ENCODE measurements at regions not wholly inside any gene's neighbourhood (a gene's known extent, or its start where the extent isn't known, plus 50 kb on each side); places are given as distances from the start of the nearest gene placed in this dataset.

- no peak overlapping the region for H3K27ac ChIP-seq (ENCODE audit: low read depth in 1 of 2, low read length in 1 of 2)
- H3K4me3 ChIP-seq (ENCODE audit: low read length in 2 of 2): no peak overlapping the region
- no peaks in the 10 kb centered on the region for H3K4me1 ChIP-seq (ENCODE audit: control insufficient read depth in 2 of 2, insufficient read depth in 2 of 2, low read length in 2 of 2)
- H3K9me3 ChIP-seq (ENCODE audit: control insufficient read depth in 2 of 2, insufficient read depth in 1 of 2, low read length in 1 of 2): no peaks in the 10 kb centered on the region
- no peaks in the 10 kb centered on the region for H3K27me3 ChIP-seq (ENCODE audit: control insufficient read depth in 2 of 2, insufficient read depth in 1 of 2, low read length in 1 of 2)
- H3K36me3 ChIP-seq (ENCODE audit: control insufficient read depth in 2 of 2, insufficient read depth in 2 of 2, low read length in 1 of 2): no peaks in the 10 kb centered on the region
- WGBS: 42% methylated on average over 2 of the region's 2 CpGs
- DNase-seq (ENCODE audit: low read depth in 6 of 9, low spot score in 9 of 9): no peak
These were observed 517.1 kb upstream of the SYT4 start for GRCh38 chr18:43794363-43794762.

- Histone ChIP-seq H3K4me1 (ENCODE audit: control insufficient read depth in 2 of 2, insufficient read depth in 2 of 2, low read length in 2 of 2) (peaks cover 0 to 3% of the 10 kb centered on the region in 2 donors), H3K27me3 (ENCODE audit: control insufficient read depth in 2 of 2, insufficient read depth in 1 of 2, low read length in 1 of 2) (no peaks in the 10 kb centered on the region), H3K9me3 (ENCODE audit: control insufficient read depth in 2 of 2, insufficient read depth in 1 of 2, low read length in 1 of 2) (no peaks in the 10 kb centered on the region), H3K27ac (ENCODE audit: low read depth in 1 of 2, low read length in 1 of 2) (no peak overlapping the region), H3K36me3 (ENCODE audit: control insufficient read depth in 2 of 2, insufficient read depth in 2 of 2, low read length in 1 of 2) (no peaks in the 10 kb centered on the region), H3K4me3 (ENCODE audit: low read length in 2 of 2) (no peak overlapping the region)
- WGBS: 96% methylated on average over 1 of the region's 1 CpG
- DNase-seq (ENCODE audit: low read depth in 6 of 9, low spot score in 9 of 9): no peak
These were observed 520.1 kb upstream of the SYT4 start for GRCh38 chr18:43797347-43797746.

- peak overlapping the region in 1 of 2 donors; percentile 52 for H3K27ac ChIP-seq (ENCODE audit: low read depth in 1 of 2, low read length in 1 of 2)
- no peaks in the 10 kb centered on the region for H3K27me3 ChIP-seq (ENCODE audit: control insufficient read depth in 2 of 2, insufficient read depth in 1 of 2, low read length in 1 of 2)
- DNase-seq (ENCODE audit: low read depth in 6 of 9, low spot score in 9 of 9): peak in 4 of 9 donors; percentile 27 to 53 (median 40)
- H3K36me3 ChIP-seq (ENCODE audit: control insufficient read depth in 2 of 2, insufficient read depth in 2 of 2, low read length in 1 of 2): no peaks in the 10 kb centered on the region
- H3K4me1 ChIP-seq (ENCODE audit: control insufficient read depth in 2 of 2, insufficient read depth in 2 of 2, low read length in 2 of 2): peaks cover 0 to 3% of the 10 kb centered on the region in 2 donors
- no peak overlapping the region for H3K4me3 ChIP-seq (ENCODE audit: low read length in 2 of 2)
- no peaks in the 10 kb centered on the region for H3K9me3 ChIP-seq (ENCODE audit: control insufficient read depth in 2 of 2, insufficient read depth in 1 of 2, low read length in 1 of 2)
- 91% methylated on average over 4 of the region's 4 CpGs for WGBS
These were observed 523.3 kb upstream of the SYT4 start for GRCh38 chr18:43800584-43800983.

GRCh38 chr18:43805646-43806194 is 528.4 kb upstream of the SYT4 start:
- no peaks in the 10 kb centered on the region for H3K36me3 ChIP-seq (ENCODE audit: control insufficient read depth in 2 of 2, insufficient read depth in 2 of 2, low read length in 1 of 2)
- DNase-seq (ENCODE audit: low read depth in 6 of 9, low spot score in 9 of 9): no peak
- H3K9me3 ChIP-seq (ENCODE audit: control insufficient read depth in 2 of 2, insufficient read depth in 1 of 2, low read length in 1 of 2): no peaks in the 10 kb centered on the region
- WGBS: 88% methylated on average over 5 of the region's 5 CpGs
- H3K4me1 ChIP-seq (ENCODE audit: control insufficient read depth in 2 of 2, insufficient read depth in 2 of 2, low read length in 2 of 2): peaks cover 0 to 3% of the 10 kb centered on the region in 2 donors
- H3K27me3 ChIP-seq (ENCODE audit: control insufficient read depth in 2 of 2, insufficient read depth in 1 of 2, low read length in 1 of 2): no peaks in the 10 kb centered on the region
- no peak overlapping the region for H3K27ac ChIP-seq (ENCODE audit: low read depth in 1 of 2, low read length in 1 of 2)
- H3K4me3 ChIP-seq (ENCODE audit: low read length in 2 of 2): no peak overlapping the region

- H3K27ac ChIP-seq (ENCODE audit: low read depth in 1 of 2, low read length in 1 of 2): no peak overlapping the region
- no peaks in the 10 kb centered on the region for H3K36me3 ChIP-seq (ENCODE audit: control insufficient read depth in 2 of 2, insufficient read depth in 2 of 2, low read length in 1 of 2)
- H3K27me3 ChIP-seq (ENCODE audit: control insufficient read depth in 2 of 2, insufficient read depth in 1 of 2, low read length in 1 of 2): no peaks in the 10 kb centered on the region
- no peaks in the 10 kb centered on the region for H3K9me3 ChIP-seq (ENCODE audit: control insufficient read depth in 2 of 2, insufficient read depth in 1 of 2, low read length in 1 of 2)
- whole genome bisulfite sequencing: 94% methylated on average over 1 of the region's 1 CpG
- no peaks in the 10 kb centered on the region for H3K4me1 ChIP-seq (ENCODE audit: control insufficient read depth in 2 of 2, insufficient read depth in 2 of 2, low read length in 2 of 2)
- no peak overlapping the region for H3K4me3 ChIP-seq (ENCODE audit: low read length in 2 of 2)
- no peak for DNase-seq (ENCODE audit: low read depth in 6 of 9, low spot score in 9 of 9)
These were observed 535.3 kb upstream of the SYT4 start for GRCh38 chr18:43812627-43813026.

GRCh38 chr18:43819397-43819796 is 542.1 kb upstream of the SYT4 start:
- Histone ChIP-seq H3K27ac (ENCODE audit: low read depth in 1 of 2, low read length in 1 of 2) (no peak overlapping the region), H3K36me3 (ENCODE audit: control insufficient read depth in 2 of 2, insufficient read depth in 2 of 2, low read length in 1 of 2) (no peaks in the 10 kb centered on the region)
- 93% methylated on average over 1 of the region's 1 CpG for WGBS

GRCh38 chr18:43819873-43820272 is 542.6 kb upstream of the SYT4 start:
- no peaks in the 10 kb centered on the region for H3K9me3 ChIP-seq (ENCODE audit: control insufficient read depth in 2 of 2, insufficient read depth in 1 of 2, low read length in 1 of 2)
- no peak overlapping the region for H3K27ac ChIP-seq (ENCODE audit: low read depth in 1 of 2, low read length in 1 of 2)
- WGBS: 77% methylated on average over 1 of the region's 1 CpG
- peak in 3 of 9 donors; percentile 25 to 54 (median 31) for DNase-seq (ENCODE audit: low read depth in 6 of 9, low spot score in 9 of 9)
- H3K36me3 ChIP-seq (ENCODE audit: control insufficient read depth in 2 of 2, insufficient read depth in 2 of 2, low read length in 1 of 2): no peaks in the 10 kb centered on the region
- no peaks in the 10 kb centered on the region for H3K27me3 ChIP-seq (ENCODE audit: control insufficient read depth in 2 of 2, insufficient read depth in 1 of 2, low read length in 1 of 2)
- H3K4me3 ChIP-seq (ENCODE audit: low read length in 2 of 2): no peak overlapping the region
- peaks cover 0 to 19% of the 10 kb centered on the region in 2 donors for H3K4me1 ChIP-seq (ENCODE audit: control insufficient read depth in 2 of 2, insufficient read depth in 2 of 2, low read length in 2 of 2)

More at GRCh38 chr18:43819397-43819796, 542.1 kb upstream of the SYT4 start:
- Histone ChIP-seq H3K9me3 (ENCODE audit: control insufficient read depth in 2 of 2, insufficient read depth in 1 of 2, low read length in 1 of 2) (no peaks in the 10 kb centered on the region), H3K4me1 (ENCODE audit: control insufficient read depth in 2 of 2, insufficient read depth in 2 of 2, low read length in 2 of 2) (peaks cover 0 to 15% of the 10 kb centered on the region in 2 donors), H3K4me3 (ENCODE audit: low read length in 2 of 2) (no peak overlapping the region), H3K27me3 (ENCODE audit: control insufficient read depth in 2 of 2, insufficient read depth in 1 of 2, low read length in 1 of 2) (no peaks in the 10 kb centered on the region)
- no peak for DNase-seq (ENCODE audit: low read depth in 6 of 9, low spot score in 9 of 9)

GRCh38 chr18:43825768-43826167 is 548.5 kb upstream of the SYT4 start:
- Histone ChIP-seq H3K4me1 (ENCODE audit: control insufficient read depth in 2 of 2, insufficient read depth in 2 of 2, low read length in 2 of 2) (peaks cover 0 to 32% of the 10 kb centered on the region in 2 donors), H3K27me3 (ENCODE audit: control insufficient read depth in 2 of 2, insufficient read depth in 1 of 2, low read length in 1 of 2) (no peaks in the 10 kb centered on the region), H3K9me3 (ENCODE audit: control insufficient read depth in 2 of 2, insufficient read depth in 1 of 2, low read length in 1 of 2) (no peaks in the 10 kb centered on the region), H3K4me3 (ENCODE audit: low read length in 2 of 2) (no peak overlapping the region), H3K36me3 (ENCODE audit: control insufficient read depth in 2 of 2, insufficient read depth in 2 of 2, low read length in 1 of 2) (no peaks in the 10 kb centered on the region), H3K27ac (ENCODE audit: low read depth in 1 of 2, low read length in 1 of 2) (peak overlapping the region in 1 of 2 donors; percentile 76)
- 95% methylated on average over 2 of the region's 2 CpGs for WGBS
- peak in 3 of 9 donors; percentile 31 to 50 (median 34) for DNase-seq (ENCODE audit: low read depth in 6 of 9, low spot score in 9 of 9)

- Histone ChIP-seq H3K4me1 (ENCODE audit: control insufficient read depth in 2 of 2, insufficient read depth in 2 of 2, low read length in 2 of 2) (peaks cover 0 to 32% of the 10 kb centered on the region in 2 donors), H3K9me3 (ENCODE audit: control insufficient read depth in 2 of 2, insufficient read depth in 1 of 2, low read length in 1 of 2) (no peaks in the 10 kb centered on the region), H3K27ac (ENCODE audit: low read depth in 1 of 2, low read length in 1 of 2) (peak overlapping the region in 1 of 2 donors; percentile 76), H3K36me3 (ENCODE audit: control insufficient read depth in 2 of 2, insufficient read depth in 2 of 2, low read length in 1 of 2) (no peaks in the 10 kb centered on the region), H3K4me3 (ENCODE audit: low read length in 2 of 2) (no peak overlapping the region), H3K27me3 (ENCODE audit: control insufficient read depth in 2 of 2, insufficient read depth in 1 of 2, low read length in 1 of 2) (no peaks in the 10 kb centered on the region)
- WGBS: 93% methylated on average over 1 of the region's 1 CpG
- DNase-seq (ENCODE audit: low read depth in 6 of 9, low spot score in 9 of 9): peak in 2 of 9 donors; percentile 24 to 45
These were observed 548.9 kb upstream of the SYT4 start for GRCh38 chr18:43826215-43826614.
